Ishikawa (cell line): ENCODE measurements at regions not wholly inside any gene's neighbourhood (a gene's known extent, or its start where the extent isn't known, plus 50 kb on each side); places are given as distances from the start of the nearest gene placed in this dataset.

Experiments used
- CEBPB ChIP-seq: IDR thresholded peaks from 2 replicates; pipeline ENCODE4 v1.6.1; 2012
- CREB1 ChIP-seq: IDR thresholded peaks from 2 replicates; pipeline ENCODE4 v1.6.1; 2012; ENCODE audit warnings: low read depth
- EGR1 ChIP-seq: IDR thresholded peaks from 2 replicates; pipeline ENCODE4 v1.6.1; 2012
- EP300 ChIP-seq: IDR thresholded peaks from 2 replicates; pipeline ENCODE4 v1.6.1; 2012; ENCODE audit warnings: borderline replicate concordance
- FOXM1 ChIP-seq: IDR thresholded peaks from 2 replicates; pipeline ENCODE4 v1.6.1; 2012; ENCODE audit warnings: low read depth, borderline replicate concordance
- NFIC ChIP-seq: IDR thresholded peaks from 2 replicates; pipeline ENCODE4 v1.6.1; 2012
- RAD21 ChIP-seq: IDR thresholded peaks from 2 replicates; pipeline ENCODE4 v1.6.1; 2012; ENCODE audit warnings: low read depth
- TAF1 ChIP-seq: IDR thresholded peaks from 2 replicates; pipeline ENCODE4 v1.6.1; 2012; ENCODE audit warnings: low read depth, mild to moderate bottlenecking
- TCF12 ChIP-seq: IDR thresholded peaks from 2 replicates; pipeline ENCODE4 v1.6.1; 2012; ENCODE audit warnings: low read depth
- TEAD4 ChIP-seq: IDR thresholded peaks from 2 replicates; pipeline ENCODE4 v1.6.1; 2012
- YY1 ChIP-seq: IDR thresholded peaks from 2 replicates; pipeline ENCODE4 v1.6.1; 2012; ENCODE audit warnings: low read depth
- ZBTB7A ChIP-seq: IDR thresholded peaks from 2 replicates; pipeline ENCODE4 v1.6.1; 2012; ENCODE audit warnings: low read depth
- TF ChIP-seq, protein P1 (sequence below): IDR thresholded peaks from 2 replicates; pipeline ENCODE4 v1.6.1; 2012; ENCODE audit warnings: low read depth, mild to moderate bottlenecking
- TF ChIP-seq, protein P2 (sequence below): IDR thresholded peaks from 2 replicates; pipeline ENCODE4 v1.6.1; 2012
- TF ChIP-seq, protein P3 (sequence below): IDR thresholded peaks from 2 replicates; pipeline ENCODE4 v1.6.1; 2012

DNA sequence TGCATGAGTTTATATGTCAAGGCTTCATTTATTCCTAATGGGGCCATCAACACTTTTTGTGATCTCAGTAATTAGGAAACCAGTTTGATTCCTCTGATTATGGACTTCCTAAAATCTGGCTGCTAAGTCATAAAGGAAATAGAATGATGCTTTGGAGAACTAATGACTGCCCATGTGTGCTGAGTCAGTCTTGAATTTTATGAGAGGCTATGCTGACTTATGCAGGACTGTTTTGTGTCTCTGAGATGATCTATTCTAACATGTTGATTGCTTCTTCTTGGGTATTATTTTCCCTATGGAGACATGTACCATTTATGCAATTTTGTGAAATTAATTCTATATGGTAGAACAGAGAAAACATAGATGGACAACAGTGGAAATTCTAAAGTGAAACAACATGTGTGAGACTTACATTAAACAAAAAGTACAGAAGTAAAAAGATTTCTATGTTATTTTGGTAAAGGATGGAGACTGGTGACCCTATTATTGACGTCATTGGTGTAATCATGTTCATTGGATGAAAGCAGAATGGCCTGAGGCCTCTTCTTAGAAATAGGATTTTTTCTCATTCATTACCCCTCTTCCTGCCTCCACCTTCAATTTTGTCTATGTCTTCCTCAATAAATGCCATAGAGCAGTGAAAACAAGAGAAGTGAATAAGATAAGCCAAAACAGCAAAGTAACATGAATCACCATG, 1658.2 kb upstream of the PIK3C3 start:
- TF ChIP-seq FOXM1, result no peak
- no peak for TF ChIP-seq CEBPB
- no peak for TF ChIP-seq RAD21
- no peak for TF ChIP-seq NFIC
- TF ChIP-seq, protein P1, sequence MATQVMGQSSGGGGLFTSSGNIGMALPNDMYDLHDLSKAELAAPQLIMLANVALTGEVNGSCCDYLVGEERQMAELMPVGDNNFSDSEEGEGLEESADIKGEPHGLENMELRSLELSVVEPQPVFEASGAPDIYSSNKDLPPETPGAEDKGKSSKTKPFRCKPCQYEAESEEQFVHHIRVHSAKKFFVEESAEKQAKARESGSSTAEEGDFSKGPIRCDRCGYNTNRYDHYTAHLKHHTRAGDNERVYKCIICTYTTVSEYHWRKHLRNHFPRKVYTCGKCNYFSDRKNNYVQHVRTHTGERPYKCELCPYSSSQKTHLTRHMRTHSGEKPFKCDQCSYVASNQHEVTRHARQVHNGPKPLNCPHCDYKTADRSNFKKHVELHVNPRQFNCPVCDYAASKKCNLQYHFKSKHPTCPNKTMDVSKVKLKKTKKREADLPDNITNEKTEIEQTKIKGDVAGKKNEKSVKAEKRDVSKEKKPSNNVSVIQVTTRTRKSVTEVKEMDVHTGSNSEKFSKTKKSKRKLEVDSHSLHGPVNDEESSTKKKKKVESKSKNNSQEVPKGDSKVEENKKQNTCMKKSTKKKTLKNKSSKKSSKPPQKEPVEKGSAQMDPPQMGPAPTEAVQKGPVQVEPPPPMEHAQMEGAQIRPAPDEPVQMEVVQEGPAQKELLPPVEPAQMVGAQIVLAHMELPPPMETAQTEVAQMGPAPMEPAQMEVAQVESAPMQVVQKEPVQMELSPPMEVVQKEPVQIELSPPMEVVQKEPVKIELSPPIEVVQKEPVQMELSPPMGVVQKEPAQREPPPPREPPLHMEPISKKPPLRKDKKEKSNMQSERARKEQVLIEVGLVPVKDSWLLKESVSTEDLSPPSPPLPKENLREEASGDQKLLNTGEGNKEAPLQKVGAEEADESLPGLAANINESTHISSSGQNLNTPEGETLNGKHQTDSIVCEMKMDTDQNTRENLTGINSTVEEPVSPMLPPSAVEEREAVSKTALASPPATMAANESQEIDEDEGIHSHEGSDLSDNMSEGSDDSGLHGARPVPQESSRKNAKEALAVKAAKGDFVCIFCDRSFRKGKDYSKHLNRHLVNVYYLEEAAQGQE, result no peak
- no peak for TF ChIP-seq EGR1
- TF ChIP-seq TEAD4, result no peak
- TF ChIP-seq, protein P2, sequence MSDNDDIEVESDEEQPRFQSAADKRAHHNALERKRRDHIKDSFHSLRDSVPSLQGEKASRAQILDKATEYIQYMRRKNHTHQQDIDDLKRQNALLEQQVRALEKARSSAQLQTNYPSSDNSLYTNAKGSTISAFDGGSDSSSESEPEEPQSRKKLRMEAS, result no peak
- no peak for TF ChIP-seq TCF12
- no peak for TF ChIP-seq TAF1
- TF ChIP-seq EP300, result no peak
- TF ChIP-seq CREB1, result no peak
- TF ChIP-seq, protein P3, sequence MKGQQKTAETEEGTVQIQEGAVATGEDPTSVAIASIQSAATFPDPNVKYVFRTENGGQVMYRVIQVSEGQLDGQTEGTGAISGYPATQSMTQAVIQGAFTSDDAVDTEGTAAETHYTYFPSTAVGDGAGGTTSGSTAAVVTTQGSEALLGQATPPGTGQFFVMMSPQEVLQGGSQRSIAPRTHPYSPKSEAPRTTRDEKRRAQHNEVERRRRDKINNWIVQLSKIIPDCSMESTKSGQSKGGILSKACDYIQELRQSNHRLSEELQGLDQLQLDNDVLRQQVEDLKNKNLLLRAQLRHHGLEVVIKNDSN, result no peak
- no peak for TF ChIP-seq YY1
- TF ChIP-seq ZBTB7A, result no peak

DNA sequence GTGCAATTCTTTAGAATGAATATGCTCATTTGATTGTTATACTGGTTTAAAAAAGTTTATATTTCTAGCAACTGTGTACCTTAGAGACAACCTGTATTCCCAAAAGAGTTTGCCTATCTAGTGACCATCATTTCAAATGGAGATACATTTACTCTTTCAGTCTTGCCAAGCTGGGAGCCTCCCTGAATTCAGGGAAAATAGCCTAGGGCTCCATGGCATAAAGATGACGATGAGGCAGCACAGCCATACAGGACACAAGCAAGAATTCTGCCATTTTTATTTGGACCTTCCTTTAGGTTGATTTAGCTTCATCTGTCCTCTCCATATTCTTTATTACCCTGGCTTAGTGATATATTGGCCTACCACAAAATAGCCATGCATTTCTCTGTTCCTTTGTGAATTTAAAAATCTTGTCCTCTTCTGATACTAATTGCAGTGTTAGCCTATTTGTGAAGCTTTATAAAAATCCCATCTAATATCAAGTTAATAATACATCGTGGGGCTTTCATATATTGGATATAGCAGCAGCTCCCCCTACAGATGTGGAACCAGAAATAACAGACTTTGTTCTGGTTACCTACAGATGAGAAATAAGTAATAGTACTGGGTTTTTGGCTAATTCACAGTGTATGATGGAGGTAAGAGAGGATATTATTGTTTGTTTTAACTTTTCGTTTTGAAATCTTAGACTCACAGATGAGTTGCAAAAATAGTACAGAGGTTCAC, 1661.9 kb upstream of the PIK3C3 start:
- TF ChIP-seq RAD21 (peak; percentile 35), EP300 (no peak)

DNA sequence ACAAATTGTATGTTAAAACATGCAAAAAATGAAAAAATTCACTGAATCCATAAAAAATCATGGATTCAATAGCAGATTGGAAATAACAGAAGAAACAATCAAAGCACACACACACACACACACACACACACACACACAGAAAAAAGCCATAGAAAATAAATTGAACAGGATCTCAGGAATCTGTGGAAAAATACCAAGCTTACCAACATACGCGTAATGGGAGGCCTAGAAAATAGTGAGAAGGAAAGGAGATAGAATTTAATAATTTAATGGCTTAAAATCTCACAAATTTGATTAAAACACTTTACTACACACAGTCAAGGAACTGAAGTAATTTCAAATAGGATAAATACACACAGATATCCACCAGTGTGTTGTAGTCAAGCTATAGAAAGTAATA, 1671.5 kb upstream of the PIK3C3 start:
- no peak for TF ChIP-seq TEAD4
- TF ChIP-seq FOXM1, result no peak
- TF ChIP-seq, protein P1, result no peak
- no peak for TF ChIP-seq RAD21
- no peak for TF ChIP-seq EGR1
- no peak for TF ChIP-seq EP300
- no peak for TF ChIP-seq ZBTB7A
- TF ChIP-seq NFIC, result no peak
- TF ChIP-seq, protein P2, result no peak
- TF ChIP-seq CEBPB, result no peak
- TF ChIP-seq CREB1, result no peak
- TF ChIP-seq TAF1, result no peak
- TF ChIP-seq, protein P3, result no peak
- TF ChIP-seq TCF12, result no peak

DNA sequence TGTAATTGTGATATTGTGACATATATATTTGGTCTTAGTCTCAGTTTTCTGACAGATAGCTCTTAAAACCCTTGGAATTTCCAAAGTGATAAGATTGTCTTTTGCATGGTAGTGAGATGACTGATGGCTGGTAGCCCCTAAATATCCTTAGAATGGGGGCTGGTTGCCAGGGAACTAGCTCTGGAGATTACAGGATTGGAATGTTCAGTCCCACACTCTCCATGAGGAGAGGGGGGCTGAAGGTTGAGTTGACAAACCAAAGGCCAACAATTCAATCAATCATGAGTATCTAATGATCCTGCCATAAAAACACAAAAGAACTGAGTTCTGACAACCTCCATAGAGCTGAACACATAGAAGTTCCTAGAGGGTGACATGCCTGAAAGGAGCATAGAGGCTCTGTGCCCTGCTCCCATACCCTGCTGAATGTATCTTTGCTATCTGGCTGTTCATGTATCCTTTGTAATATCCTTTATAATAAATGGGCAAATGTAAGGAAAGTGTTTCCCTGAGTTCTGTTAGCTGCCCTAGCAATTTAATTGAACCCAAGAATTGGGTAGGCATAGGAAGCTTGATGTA, 1680.3 kb upstream of the PIK3C3 start:
- TF ChIP-seq RAD21 (no peak), FOXM1 (no peak), CREB1 (no peak), TCF12 (no peak), EP300 (no peak), EGR1 (no peak), TAF1 (no peak), NFIC (no peak)
- TF ChIP-seq, protein P1, result no peak
- TF ChIP-seq, protein P2, result no peak
